ENCODE measurements at regions not wholly inside any gene's neighbourhood (a gene's known extent, or its start where the extent isn't known, plus 50 kb on each side); places are given as distances from the start of the nearest gene placed in this dataset.

- intact Hi-C loops (cut with DNase I) = no loop called here
- no peak for DNase-seq
Measured at GRCh38 chr15:96068897-96069296, 261.6 kb upstream of the NR2F2 start.

GRCh38 chr15:96070636-96071035 is 259.9 kb upstream of the NR2F2 start:
- DNase-seq = no peak
- intact Hi-C loops (cut with DNase I) = no loop called here

GRCh38 chr15:96072821-96073220 is 257.7 kb upstream of the NR2F2 start:
- intact Hi-C loops (cut with DNase I) = no loop called here
- DNase-seq = no peak

- intact Hi-C loops (cut with DNase I) = no loop called here
- DNase-seq = no peak
Measured at GRCh38 chr15:96073908-96074307, 256.6 kb upstream of the NR2F2 start.

- DNase-seq = no peak
- intact Hi-C loops (cut with DNase I) = no loop called here
Measured at GRCh38 chr15:96075895-96076294, 254.6 kb upstream of the NR2F2 start.

- intact Hi-C loops (cut with DNase I) = no loop called here
- no peak for DNase-seq
Measured at GRCh38 chr15:96076350-96076749, 254.2 kb upstream of the NR2F2 start.

GRCh38 chr15:96079041-96079440 is 251.5 kb upstream of the NR2F2 start:
- DNase-seq = no peak
- intact Hi-C loops (cut with DNase I) = no loop called here

- intact Hi-C loops (cut with DNase I) = no loop called here
- DNase-seq = no peak
Measured at GRCh38 chr15:96079882-96080281, 250.6 kb upstream of the NR2F2 start.

- DNase-seq = no peak
Measured at GRCh38 chr15:96086164-96086563, 244.3 kb upstream of the NR2F2 start.

GRCh38 chr15:96087180-96087884 is 243.2 kb upstream of the NR2F2 start:
- DNase-seq = no peak
- intact Hi-C loops (cut with DNase I) = no loop called here

More at GRCh38 chr15:96086164-96086563, 244.3 kb upstream of the NR2F2 start:
- intact Hi-C loops (cut with DNase I) = no loop called here

GRCh38 chr15:96088650-96089049 is 241.8 kb upstream of the NR2F2 start:
- intact Hi-C loops (cut with DNase I) = no loop called here
- no peak for DNase-seq

GRCh38 chr15:96089405-96090058 is 241.0 kb upstream of the NR2F2 start:
- intact Hi-C loops (cut with DNase I) = no loop called here
- DNase-seq = no peak

- DNase-seq = no peak
- intact Hi-C loops (cut with DNase I) = no loop called here
Measured at GRCh38 chr15:96092186-96092585, 238.3 kb upstream of the NR2F2 start.

GRCh38 chr15:96093063-96093462 is 237.4 kb upstream of the NR2F2 start:
- intact Hi-C loops (cut with DNase I) = no loop called here
- no peak for DNase-seq

GRCh38 chr15:96097661-96098060 is 232.8 kb upstream of the NR2F2 start:
- DNase-seq = no peak
- intact Hi-C loops (cut with DNase I) = no loop called here

- intact Hi-C loops (cut with DNase I) = no loop called here
- no peak for DNase-seq
Measured at GRCh38 chr15:96102631-96103030, 227.9 kb upstream of the NR2F2 start.

- intact Hi-C loops (cut with DNase I) = no loop called here
- no peak for DNase-seq
Measured at GRCh38 chr15:96106181-96106580, 224.3 kb upstream of the NR2F2 start.

GRCh38 chr15:96106628-96107027 is 223.9 kb upstream of the NR2F2 start:
- no peak for DNase-seq
- intact Hi-C loops (cut with DNase I) = no loop called here

- no peak for DNase-seq
- intact Hi-C loops (cut with DNase I) = no loop called here
Measured at GRCh38 chr15:96107916-96108315, 222.6 kb upstream of the NR2F2 start.

GRCh38 chr15:96108405-96108804 is 222.1 kb upstream of the NR2F2 start:
- no peak for DNase-seq
- intact Hi-C loops (cut with DNase I) = no loop called here

- intact Hi-C loops (cut with DNase I) = no loop called here
- DNase-seq = no peak
Measured at GRCh38 chr15:96109820-96110219, 220.7 kb upstream of the NR2F2 start.

Data from head of caudate nucleus (tissue), 42 donors.